ENCODE measurements at regions not wholly inside any gene's neighbourhood (a gene's known extent, or its start where the extent isn't known, plus 50 kb on each side); places are given as distances from the start of the nearest gene placed in this dataset.

- DNase-seq = no peak
Observed at GRCh38 chr13:33373624-33374023, 88.1 kb upstream of the STARD13 start.

DNA sequence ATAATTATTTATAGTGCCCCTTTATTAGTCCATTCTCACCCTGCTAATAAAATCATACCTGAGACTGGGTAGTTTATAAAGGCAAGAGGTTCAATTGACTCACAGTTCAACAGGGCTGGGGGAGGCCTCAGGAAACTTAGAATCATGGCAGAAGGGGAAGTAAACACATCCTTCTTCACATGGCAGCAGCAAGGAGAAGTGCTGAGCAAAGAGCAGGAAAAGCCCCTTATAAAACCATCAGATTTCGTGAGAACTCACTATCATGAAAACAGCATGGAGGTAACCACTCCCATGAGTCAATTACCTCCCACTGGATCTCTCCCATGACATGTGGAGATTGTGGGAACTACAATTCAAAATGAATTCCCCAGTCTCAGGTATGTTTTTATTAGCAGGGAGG, 89.9 kb upstream of the STARD13 start:
- no peak for DNase-seq

GRCh38 chr13:33376212-33376611, 90.7 kb upstream of the STARD13 start:
- no peak for DNase-seq

DNA sequence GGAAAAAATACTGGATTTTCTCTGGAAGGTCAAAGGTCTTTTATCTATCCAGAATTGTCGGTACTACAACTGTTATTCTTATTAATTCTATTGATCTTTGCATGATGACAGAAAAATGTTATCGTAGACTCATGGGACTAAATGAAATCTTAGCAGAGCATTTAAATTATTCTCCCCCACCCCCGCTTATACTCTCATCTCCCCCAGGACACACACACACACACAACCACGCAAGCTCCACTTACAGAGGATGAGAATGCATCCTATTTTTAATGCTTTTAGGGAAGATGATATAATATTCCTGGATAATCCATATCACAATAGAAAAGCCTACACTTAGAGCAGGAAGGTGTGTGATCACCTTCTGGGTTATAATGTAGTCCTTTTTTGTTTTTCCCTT, 91.9 kb upstream of the STARD13 start:
- DNase-seq = no peak

DNA sequence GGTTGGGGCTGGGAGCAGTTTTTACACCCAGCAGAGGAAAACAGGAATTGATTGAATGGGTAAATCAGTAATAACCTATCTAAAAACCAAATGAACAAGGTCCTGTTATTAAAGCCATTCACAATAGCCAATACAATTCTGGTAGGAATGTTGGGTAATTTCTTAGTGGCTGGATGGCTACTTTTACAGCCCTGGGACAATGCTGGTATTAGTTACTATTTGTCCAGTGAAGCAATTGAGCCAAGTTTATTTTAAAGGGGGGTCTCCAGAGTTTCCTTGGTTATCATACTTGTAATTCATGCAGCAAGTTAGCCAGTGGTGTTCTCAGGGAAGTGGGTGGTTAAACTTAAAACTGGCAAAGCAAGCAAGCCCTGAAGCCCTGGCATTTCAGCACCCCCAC, 92.3 kb upstream of the STARD13 start:
- no peak for DNase-seq

- no peak for DNase-seq
Observed at GRCh38 chr13:33379608-33380007, 94.1 kb upstream of the STARD13 start.

DNA sequence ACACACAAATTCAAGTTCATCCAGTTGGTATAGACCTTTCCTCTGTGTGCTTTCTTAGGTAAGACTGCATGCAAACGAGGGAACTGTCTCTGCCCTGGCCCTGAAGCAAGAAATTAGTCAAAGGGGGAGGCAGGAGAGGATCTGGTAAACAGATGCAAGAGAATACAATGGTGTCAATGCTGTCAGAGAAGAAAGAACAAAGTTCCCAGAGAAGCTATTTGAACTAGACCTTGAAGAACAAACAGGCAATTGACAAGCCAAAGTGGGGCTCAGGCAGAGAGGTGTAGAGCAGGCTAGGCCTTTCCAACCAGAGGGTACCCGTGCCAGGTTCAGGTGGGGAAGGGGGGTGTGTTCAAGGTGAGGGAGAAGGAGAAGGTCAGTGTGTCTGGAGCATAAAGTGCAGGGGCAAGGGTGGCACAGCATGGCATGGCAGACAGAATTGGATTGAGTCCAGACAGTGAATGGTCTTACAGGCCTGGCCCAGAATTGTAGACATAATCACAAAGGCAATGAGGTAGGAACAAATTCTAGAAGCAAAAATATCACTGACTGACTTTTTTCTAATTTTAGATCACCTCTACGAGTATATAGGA, 95.0 kb upstream of the STARD13 start:
- DNase-seq = no peak

GRCh38 chr13:33381180-33381579, 95.6 kb upstream of the STARD13 start:
- no peak for DNase-seq

GRCh38 chr13:33381906-33382305, 96.4 kb upstream of the STARD13 start:
- no peak for DNase-seq

DNA sequence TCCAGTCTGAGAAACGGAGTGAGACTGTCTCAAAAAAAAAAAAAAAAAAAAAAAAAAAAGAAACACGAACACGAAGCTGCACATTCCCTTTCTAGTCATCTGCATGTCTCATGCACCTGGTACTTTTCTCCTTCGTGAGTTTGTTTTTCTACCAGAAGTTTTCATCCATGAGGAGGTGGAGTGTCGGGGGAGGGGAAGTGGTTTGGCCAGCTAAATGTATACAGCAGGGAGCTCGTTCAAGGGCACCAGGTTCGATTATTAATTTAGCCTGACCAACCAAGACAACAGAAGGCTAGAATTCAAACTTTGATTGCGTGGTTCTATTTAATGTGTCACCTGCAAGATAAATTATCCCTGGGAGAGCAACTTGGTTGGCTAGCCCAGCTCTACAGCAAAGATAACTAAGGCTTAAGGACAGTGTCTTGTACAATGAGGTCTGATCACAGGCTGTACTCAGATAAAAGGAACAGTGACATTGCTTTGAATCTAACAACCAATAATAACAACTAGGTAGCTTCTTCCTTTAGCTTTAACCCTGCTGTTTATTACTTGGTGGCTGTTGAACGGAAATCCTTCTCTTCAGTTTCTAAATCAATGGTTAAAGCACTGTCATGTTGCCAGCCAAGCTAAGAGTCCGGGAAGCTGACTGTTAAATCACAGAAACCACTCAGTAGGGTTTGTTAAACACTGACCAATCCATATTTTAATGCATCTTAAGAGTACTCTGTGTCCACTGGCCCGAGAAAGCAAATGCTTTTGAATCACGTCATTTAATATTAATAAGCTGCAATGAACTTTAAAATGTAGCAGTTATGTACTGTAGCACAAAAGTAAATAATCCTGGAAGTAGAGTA, 98.4 kb upstream of the STARD13 start:
- no peak for DNase-seq

DNA sequence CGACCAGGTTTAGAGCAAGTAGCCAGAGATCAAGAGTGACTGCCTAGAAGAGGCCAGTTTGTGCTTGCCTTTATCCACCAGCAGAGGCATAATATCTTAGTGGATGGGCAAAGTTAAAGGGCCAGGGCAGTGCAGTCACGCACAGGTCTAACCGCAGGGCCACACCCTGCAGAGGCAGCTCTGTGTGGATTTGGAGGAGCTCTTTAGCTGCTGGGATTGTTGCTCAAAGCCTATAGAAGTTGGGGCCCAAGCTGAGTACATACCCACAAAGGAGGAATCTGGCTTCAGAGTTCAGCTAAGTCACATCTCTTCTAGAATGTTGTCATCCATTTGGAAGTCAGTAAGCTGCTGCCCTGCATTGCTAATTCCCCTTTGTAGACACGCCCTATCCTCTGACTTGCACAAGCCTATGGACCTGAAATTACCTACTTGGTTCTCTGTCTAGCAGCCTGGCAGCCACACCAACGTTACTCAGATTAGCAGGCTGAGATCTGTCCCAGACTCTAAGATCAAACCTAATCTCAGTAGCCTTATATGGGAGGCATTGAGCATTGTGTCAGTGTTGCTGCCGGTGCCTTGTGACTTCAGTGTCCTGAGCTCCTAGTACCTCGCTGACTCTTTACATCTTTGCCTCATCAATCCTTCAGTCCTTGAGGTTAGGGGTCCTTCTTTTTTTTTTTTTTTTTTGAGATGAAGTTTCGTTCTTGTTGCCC, 102.9 kb upstream of the STARD13 start:
- DNase-seq = no peak

DNA sequence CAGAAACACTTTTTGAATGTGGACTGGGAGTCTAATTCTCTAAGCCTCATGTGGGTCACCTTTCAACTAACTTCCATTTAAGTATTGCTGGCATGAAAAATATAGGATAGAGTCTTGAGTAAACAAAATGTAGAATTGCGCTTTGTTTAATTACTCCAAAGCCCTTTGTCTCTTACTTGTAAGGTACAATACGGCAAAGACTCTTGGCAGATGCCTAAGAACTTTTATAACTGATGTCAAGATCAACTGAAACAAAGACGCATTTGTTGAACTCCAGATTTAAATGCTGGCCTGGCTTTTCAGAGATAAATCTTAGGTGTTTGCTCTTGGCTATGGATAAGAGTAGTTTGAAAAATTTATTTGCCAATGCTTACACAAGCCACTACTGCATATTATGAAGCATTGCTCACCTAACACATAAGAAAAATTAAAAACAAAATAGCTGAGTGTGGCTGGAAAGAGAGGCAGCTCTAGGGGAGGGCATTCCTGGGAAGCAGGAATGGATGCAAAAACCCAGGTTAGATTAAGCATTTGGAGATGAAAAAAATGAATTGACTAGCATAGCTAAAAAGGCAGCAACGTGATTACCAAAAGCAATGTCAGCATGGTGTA, 107.3 kb upstream of the STARD13 start:
- no peak for DNase-seq

- DNase-seq = no peak
Observed at GRCh38 chr13:33394294-33394932, 108.9 kb upstream of the STARD13 start.

DNA sequence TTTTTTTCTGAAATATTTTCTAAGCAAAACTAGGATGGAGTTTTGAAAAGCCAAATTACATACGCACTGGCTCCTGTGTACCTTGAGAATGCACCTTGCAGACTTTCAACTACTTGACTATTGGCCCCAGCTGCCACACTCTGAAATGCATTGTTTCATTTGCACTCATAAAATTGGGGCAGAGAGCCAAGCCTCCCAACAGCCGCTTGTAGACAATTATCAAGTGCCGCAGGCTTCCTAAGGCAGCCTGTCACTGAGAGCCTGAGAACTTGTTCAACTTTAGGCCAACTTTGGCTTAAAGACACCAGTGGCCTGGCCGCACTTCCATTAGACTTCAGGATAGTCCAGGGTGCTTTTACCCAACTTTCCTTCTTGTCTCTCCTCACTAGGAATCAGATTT, 115.7 kb upstream of the STARD13 start:
- DNase-seq = no peak

DNA sequence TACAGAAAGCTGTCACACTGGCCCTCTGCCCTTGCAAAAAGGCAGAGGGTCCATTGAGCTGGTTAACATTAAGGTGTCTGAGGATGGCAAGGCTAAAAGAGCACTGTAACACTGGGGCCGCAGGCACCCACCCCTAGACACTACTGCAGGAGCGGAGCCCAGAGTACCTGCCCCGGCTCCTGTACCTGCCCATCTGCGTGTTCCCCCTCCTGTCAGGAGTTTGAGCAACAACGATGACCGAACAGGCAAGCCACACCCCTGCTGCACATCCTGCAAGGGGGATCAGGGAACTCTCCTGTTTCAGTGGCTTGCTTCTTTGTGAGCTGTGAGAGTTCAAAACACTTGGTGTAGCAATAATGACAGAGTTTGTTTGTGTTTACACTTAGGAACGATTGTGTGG, 117.4 kb upstream of the STARD13 start:
- no peak for DNase-seq

GRCh38 chr13:33403807-33404362, 118.3 kb upstream of the STARD13 start:
- no peak for DNase-seq

DNA sequence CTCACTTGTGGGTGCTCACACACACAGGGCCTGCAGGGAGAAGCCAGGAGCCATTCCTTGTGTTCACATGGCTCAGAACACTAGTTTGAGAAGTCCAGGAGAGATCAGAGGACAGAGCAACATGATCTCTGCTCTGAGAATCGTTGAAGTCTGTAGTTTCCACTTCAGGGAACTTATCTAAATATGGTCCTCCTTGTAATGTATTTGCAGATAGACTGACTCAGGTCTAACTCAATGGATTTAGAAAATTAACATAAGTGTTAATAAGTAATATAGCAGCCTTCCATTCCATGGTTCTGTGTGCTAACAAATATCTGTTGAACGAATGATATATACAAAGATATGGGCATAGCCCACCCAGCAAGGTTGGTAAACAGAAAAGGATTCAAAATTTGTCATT, 119.8 kb upstream of the STARD13 start:
- DNase-seq = no peak

DNA sequence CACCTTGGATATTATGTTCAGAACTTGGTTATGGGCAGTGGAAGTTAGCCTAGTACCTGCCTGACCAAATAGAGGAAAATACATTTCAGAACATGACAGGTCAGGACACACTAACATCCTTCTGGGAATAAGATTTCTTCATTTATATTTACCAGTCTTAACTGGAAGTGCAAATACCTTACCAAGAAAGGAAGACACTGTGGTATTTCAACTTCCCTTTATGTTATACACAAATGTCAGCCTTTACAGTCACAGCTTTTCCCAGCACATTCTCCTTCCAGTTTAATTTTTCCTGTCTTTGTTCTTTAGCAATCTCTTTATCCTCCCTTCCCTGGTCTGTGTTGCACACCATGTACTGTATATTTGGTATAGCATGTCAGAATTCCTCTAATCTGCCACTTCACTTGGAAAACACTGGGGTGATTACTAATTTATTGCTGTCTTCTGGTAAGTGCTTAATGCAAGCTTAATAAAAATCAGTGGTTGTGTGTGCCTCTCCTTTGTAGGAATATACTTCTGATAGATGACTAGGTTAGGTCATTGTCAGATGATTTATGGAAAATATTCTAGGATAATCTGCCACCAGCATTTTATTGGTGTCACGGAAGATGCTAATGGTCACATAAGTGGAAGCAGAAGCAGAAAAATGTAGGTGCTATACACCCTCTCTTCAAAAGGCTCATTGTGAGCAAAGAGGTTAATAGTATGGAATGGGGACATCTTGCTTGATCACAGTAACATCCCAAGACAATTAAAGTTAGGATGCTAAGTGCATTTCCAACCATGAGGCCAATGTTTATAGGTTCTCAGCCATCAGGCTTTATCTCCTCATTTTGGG, 124.3 kb upstream of the STARD13 start:
- no peak for DNase-seq

DNA sequence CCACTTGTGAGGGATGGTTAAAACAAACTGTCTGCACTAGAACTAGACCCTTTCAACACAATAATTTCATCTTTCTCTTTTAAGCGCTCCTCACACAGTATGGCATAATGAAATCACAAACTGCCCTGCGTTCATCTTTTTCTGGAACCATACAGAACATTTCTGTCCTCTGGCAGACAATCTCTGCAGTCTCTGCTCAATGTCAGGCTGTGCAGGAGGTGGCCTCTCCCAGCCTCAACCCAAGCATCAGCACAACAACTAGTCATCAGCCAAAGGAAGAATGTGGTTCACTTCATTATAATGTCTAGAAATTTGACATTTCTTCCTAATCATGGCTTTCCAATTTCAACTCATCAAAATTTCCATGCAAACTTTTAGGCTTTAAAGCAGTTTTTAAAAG, 125.1 kb upstream of the STARD13 start:
- DNase-seq = no peak

DNA sequence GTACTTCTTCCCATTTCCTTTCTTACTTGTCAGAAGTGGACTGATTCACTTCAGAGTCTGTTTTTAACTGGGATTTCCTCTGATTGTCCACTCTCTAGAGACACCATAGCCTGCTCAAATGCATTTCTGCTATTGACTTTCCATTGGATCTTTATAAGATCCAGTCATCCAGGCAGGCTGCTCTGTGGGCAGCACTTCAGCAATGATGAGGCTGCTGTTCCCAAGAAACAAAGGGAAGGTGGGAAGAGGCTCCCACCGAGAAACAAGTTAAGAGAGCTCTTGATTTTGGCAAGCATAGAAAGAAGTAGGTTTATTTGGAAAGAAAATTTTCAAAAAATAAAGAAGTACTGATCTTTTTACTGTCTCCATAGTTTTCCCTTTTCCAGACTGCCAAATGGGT, 125.8 kb upstream of the STARD13 start:
- no peak for DNase-seq

DNA sequence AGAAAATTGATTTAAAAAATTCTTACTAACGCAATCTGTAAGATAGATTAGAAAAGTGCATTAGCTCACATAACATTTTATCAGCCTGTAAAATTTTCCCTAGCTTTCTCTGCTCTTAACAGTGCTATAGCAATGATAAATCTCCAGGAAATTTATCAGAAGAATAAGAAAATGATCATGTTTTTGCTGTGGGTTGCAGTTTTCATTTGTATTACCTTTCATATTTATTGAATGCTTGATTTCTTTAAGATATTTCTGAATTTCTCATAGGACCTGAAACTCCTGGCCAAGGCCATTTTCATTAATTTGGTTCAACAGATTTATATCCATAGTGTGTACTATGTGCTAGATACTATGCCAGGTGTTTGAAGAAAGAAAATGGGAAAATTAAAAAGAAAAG, 130.3 kb upstream of the STARD13 start:
- no peak for DNase-seq

All from activated CD4-positive, alpha-beta T cell treated with anti-CD3 and anti-CD28 coated beads, Interleukin-2, amount 50 U/mL, for 1 hour (primary cell).